Hepatocyte (in vitro differentiated cells): ENCODE measurements at regions not wholly inside any gene's neighbourhood (a gene's known extent, or its start where the extent isn't known, plus 50 kb on each side); places are given as distances from the start of the nearest gene placed in this dataset.

ENCODE experiments used
- DNase-seq: peaks from one replicate; pipeline ENCODE4 v3.0.0-alpha.2; 2016; ENCODE audit warnings: low spot score
- H2AFZ ChIP-seq: fragments of 200-600 bp; sonication (generic); 2 replicates; pipeline ENCODE4 v1.6.0; 2016; ENCODE audit warnings: antibody characterized with exemption, mild to moderate bottlenecking
- H3K27ac ChIP-seq: fragments of 200-600 bp; sonication (generic); 2 replicates; pipeline ENCODE4 v1.5.1; 2016; ENCODE audit warnings: mild to moderate bottlenecking
- H3K27me3 ChIP-seq: fragments of 200-600 bp; sonication (generic); 2 replicates; pipeline ENCODE4 v1.6.1; 2016
- H3K36me3 ChIP-seq: fragments of 200-600 bp; sonication (generic); replicated peaks from 2 replicates; pipeline ENCODE4 v1.5.1; 2016; ENCODE audit warnings: low read depth; ENCODE audit not compliant: insufficient read depth
- H3K4me1 ChIP-seq: fragments of 200-600 bp; sonication (generic); 2 replicates; pipeline ENCODE4 v1.5.1; 2016; ENCODE audit warnings: mild to moderate bottlenecking, moderate library complexity; ENCODE audit not compliant: insufficient read depth
- H3K4me2 ChIP-seq: fragments of 200-600 bp; sonication (generic); 2 replicates; pipeline ENCODE4 v1.6.0; 2016
- H3K4me3 ChIP-seq: fragments of 200-600 bp; sonication (generic); 2 replicates; pipeline ENCODE4 v1.5.1; 2016; ENCODE audit warnings: mild to moderate bottlenecking
- H3K79me2 ChIP-seq: fragments of 200-600 bp; sonication (generic); 2 replicates; pipeline ENCODE4 v1.6.0; 2017; ENCODE audit warnings: mild to moderate bottlenecking
- H3K9me2 ChIP-seq: fragments of 200-600 bp; sonication (generic); replicated peaks from 2 replicates; pipeline ENCODE4 v1.6.0; 2017; ENCODE audit warnings: mild to moderate bottlenecking; ENCODE audit not compliant: insufficient read depth
- H3K9me3 ChIP-seq: fragments of 200-600 bp; sonication (generic); 2 replicates; pipeline ENCODE4 v1.5.1; 2016; ENCODE audit warnings: low read depth, mild to moderate bottlenecking
- H4K20me1 ChIP-seq: fragments of 200-600 bp; sonication (generic); 2 replicates; pipeline ENCODE4 v1.6.0; 2016; ENCODE audit warnings: mild to moderate bottlenecking; ENCODE audit not compliant: insufficient read depth, poor library complexity, severe bottlenecking
- EZH2 ChIP-seq: fragments of 200-600 bp; sonication (generic); IDR thresholded peaks from 2 replicates; pipeline ENCODE4 v1.6.1; 2016; ENCODE audit warnings: antibody characterized with exemption, mild to moderate bottlenecking, borderline replicate concordance
- EZH2phosphoT487 ChIP-seq: fragments of 200-600 bp; sonication (generic); IDR thresholded peaks from one replicate; pipeline ENCODE4 v1.6.1; 2018; ENCODE audit warnings: antibody characterized with exemption, mild to moderate bottlenecking, low read depth, moderate library complexity; ENCODE audit not compliant: unreplicated experiment, severe bottlenecking
- WGBS: methylation state at CpG from one replicate; pipeline ENCODE4 v1.1.6; 2016; ENCODE audit warnings: low lambda C conversion rate; ENCODE audit errors: missing lambda C conversion rate; 5-methylcytosine and 5-hydroxymethylcytosine counted together
- TF ChIP-seq, protein P1 (sequence below): fragments of 200-600 bp; sonication (generic); IDR thresholded peaks from 2 replicates; pipeline ENCODE4 v1.5.1; 2016; ENCODE audit warnings: antibody characterized with exemption, mild to moderate bottlenecking; ENCODE audit not compliant: poor library complexity

- Histone ChIP-seq H3K27me3 (peaks cover 8% of the 10 kb centered on the region), H3K36me3 (no peaks in the 10 kb centered on the region)
Observed at GRCh38 chr17:79298799-79299198, 224.2 kb downstream of the ENGASE start.

DNA sequence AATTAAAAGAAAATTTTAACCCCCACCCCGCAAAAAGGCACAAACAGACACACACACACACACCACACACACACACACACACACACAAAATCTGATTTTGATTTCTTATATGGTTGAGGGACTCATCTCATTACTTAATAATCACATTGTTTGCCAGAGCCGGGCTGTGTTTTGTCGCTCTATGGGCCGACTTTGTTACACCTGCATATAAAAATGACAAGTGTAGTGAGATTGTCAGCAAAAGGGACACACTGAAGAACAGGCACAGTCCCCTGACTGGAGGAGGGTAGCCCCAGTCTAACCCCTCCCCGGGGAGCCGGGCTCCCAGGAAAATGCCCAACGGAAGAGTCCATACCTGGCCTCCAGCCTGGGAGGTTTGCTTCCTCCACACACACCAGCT lies 221.6 kb downstream of the ENGASE start:
- WGBS = 75% methylated on average over 7 of the region's 7 CpGs
- TF ChIP-seq, protein P1, sequence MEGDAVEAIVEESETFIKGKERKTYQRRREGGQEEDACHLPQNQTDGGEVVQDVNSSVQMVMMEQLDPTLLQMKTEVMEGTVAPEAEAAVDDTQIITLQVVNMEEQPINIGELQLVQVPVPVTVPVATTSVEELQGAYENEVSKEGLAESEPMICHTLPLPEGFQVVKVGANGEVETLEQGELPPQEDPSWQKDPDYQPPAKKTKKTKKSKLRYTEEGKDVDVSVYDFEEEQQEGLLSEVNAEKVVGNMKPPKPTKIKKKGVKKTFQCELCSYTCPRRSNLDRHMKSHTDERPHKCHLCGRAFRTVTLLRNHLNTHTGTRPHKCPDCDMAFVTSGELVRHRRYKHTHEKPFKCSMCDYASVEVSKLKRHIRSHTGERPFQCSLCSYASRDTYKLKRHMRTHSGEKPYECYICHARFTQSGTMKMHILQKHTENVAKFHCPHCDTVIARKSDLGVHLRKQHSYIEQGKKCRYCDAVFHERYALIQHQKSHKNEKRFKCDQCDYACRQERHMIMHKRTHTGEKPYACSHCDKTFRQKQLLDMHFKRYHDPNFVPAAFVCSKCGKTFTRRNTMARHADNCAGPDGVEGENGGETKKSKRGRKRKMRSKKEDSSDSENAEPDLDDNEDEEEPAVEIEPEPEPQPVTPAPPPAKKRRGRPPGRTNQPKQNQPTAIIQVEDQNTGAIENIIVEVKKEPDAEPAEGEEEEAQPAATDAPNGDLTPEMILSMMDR = no peak
- TF ChIP-seq EZH2 (no peak), EZH2phosphoT487 (no peak)

More at GRCh38 chr17:79298799-79299198, 224.2 kb downstream of the ENGASE start:
- H3K4me3 ChIP-seq = no peak overlapping the region
- H3K4me1 ChIP-seq = no peaks in the 10 kb centered on the region
- TF ChIP-seq EZH2 (no peak), EZH2phosphoT487 (no peak)
- TF ChIP-seq, protein P1 = no peak
- H3K79me2 ChIP-seq = no peaks in the 10 kb centered on the region
- DNase-seq = no peak
- no peaks in the 10 kb centered on the region for H3K9me3 ChIP-seq
- no peak overlapping the region for H3K4me2 ChIP-seq
- no peak overlapping the region for H3K27ac ChIP-seq
- WGBS = 79% methylated on average over 12 of the region's 12 CpGs
- no peak overlapping the region for H2AFZ ChIP-seq
- no peaks in the 10 kb centered on the region for H4K20me1 ChIP-seq
- no peaks in the 10 kb centered on the region for H3K9me2 ChIP-seq

DNA sequence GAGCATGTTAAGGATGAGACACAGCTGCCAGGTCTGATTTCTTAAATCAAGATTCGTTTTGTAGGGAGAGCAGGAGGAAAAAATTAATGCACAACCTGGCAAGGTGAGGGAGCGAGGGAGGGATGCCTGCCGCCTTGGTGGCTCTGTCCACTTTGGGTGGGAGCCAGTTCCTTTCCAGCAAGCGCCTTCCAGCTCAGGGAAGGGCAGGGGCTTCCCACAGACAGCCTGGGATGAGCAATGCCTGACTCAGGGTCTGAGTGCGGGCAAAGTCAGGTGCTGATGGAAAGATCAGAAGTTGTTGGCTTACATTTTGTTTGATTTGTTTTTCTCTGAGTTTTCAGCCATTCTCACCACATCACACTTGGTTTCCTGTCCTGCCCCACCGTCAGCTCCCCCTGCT lies 220.7 kb downstream of the ENGASE start:
- Histone ChIP-seq H4K20me1 (no peaks in the 10 kb centered on the region), H3K79me2 (no peaks in the 10 kb centered on the region), H3K4me3 (no peak overlapping the region), H3K4me2 (no peak overlapping the region), H3K36me3 (no peaks in the 10 kb centered on the region), H3K27me3 (peaks cover 16% of the 10 kb centered on the region), H3K27ac (no peak overlapping the region), H3K4me1 (no peaks in the 10 kb centered on the region), H3K9me2 (no peaks in the 10 kb centered on the region), H3K9me3 (no peaks in the 10 kb centered on the region), H2AFZ (no peak overlapping the region)
- no peak for DNase-seq
- TF ChIP-seq EZH2 (no peak), EZH2phosphoT487 (no peak)
- TF ChIP-seq, protein P1 = no peak
- WGBS = 73% methylated on average over 6 of the region's 6 CpGs

More for the DNA sequence above, 221.6 kb downstream of the ENGASE start:
- Histone ChIP-seq H3K4me3 (no peak overlapping the region), H3K9me3 (no peaks in the 10 kb centered on the region), H3K27ac (no peak overlapping the region), H3K36me3 (no peaks in the 10 kb centered on the region), H4K20me1 (no peaks in the 10 kb centered on the region), H3K27me3 (peaks cover 6% of the 10 kb centered on the region), H3K9me2 (no peaks in the 10 kb centered on the region), H2AFZ (no peak overlapping the region), H3K4me1 (no peaks in the 10 kb centered on the region), H3K4me2 (no peak overlapping the region), H3K79me2 (no peaks in the 10 kb centered on the region)
- DNase-seq = no peak
